ENCODE measurements at regions not wholly inside any gene's neighbourhood (a gene's known extent, or its start where the extent isn't known, plus 50 kb on each side); places are given as distances from the start of the nearest gene placed in this dataset.

- Histone ChIP-seq H3K9me3 (ENCODE audit: control insufficient read depth, insufficient read depth, low read depth, low read length) (no peaks in the 10 kb centered on the region), H3K4me1 (ENCODE audit: control insufficient read depth, insufficient read depth, low read length) (no peaks in the 10 kb centered on the region), H3K27ac (ENCODE audit: extremely low read depth, low read depth, low read length) (no peak overlapping the region), H3K36me3 (ENCODE audit: control insufficient read depth in 2 of 2, insufficient read depth in 1 of 2, low read length in 2 of 2) (no peaks in the 10 kb centered on the region), H3K4me3 (ENCODE audit: low read depth, low read length) (no peak overlapping the region)
- TF ChIP-seq ZNF16 (tag by site-specific recombination; IDR thresholded peaks at IDR 0.05; ENCODE audit: low read depth) (no peak), YY2 (tag by site-specific recombination; IDR thresholded peaks at IDR 0.05) (no peak), ZNF518A (tag by site-specific recombination; conservative IDR thresholded peaks at IDR 0.05; ENCODE audit: low read depth) (no peak), PBX3 (CRISPR knock-in tag; IDR thresholded peaks at IDR 0.05) (no peak), ZNF629 (tag by site-specific recombination; IDR thresholded peaks at IDR 0.05) (no peak), MYNN (tag by site-specific recombination; IDR thresholded peaks at IDR 0.05; ENCODE audit: borderline replicate concordance) (no peak), ZNF76 (tag by site-specific recombination; IDR thresholded peaks at IDR 0.05; ENCODE audit: borderline replicate concordance, low read depth) (no peak)
- POLR2A ChIA-PET: no interaction called here
- CTCF ChIA-PET: no interaction called here
These were observed 922.9 kb upstream of the LRRN3 start for GRCh38 chr7:110168010-110168409.

GRCh38 chr7:110170841-110171240, 920.1 kb upstream of the LRRN3 start:
- Histone ChIP-seq H3K27ac (ENCODE audit: extremely low read depth, low read depth, low read length) (no peak overlapping the region), H3K4me3 (ENCODE audit: low read depth, low read length) (no peak overlapping the region), H3K9me3 (ENCODE audit: control insufficient read depth, insufficient read depth, low read depth, low read length) (no peaks in the 10 kb centered on the region), H3K36me3 (ENCODE audit: control insufficient read depth in 2 of 2, insufficient read depth in 1 of 2, low read length in 2 of 2) (no peaks in the 10 kb centered on the region), H3K4me1 (ENCODE audit: control insufficient read depth, insufficient read depth, low read length) (no peaks in the 10 kb centered on the region)
- ChIA-PET POLR2A (no interaction called here), CTCF (no interaction called here)
- TF ChIP-seq SCRT2 (tag by site-specific recombination; IDR thresholded peaks at IDR 0.05) (peak; percentile 51), TCF7L2 (IDR thresholded peaks at IDR 0.05; ENCODE audit: borderline replicate concordance, low read depth, low read length) (no peak), ZNF10 (tag by site-specific recombination; IDR thresholded peaks at IDR 0.05) (no peak)

GRCh38 chr7:110177463-110177862, 913.5 kb upstream of the LRRN3 start:
- TF ChIP-seq ZNF23 (tag by site-specific recombination; IDR thresholded peaks at IDR 0.05; ENCODE audit: borderline replicate concordance) (no peak), ZNF473 (tag by site-specific recombination; IDR thresholded peaks at IDR 0.05) (no peak), ZNF138 (tag by site-specific recombination; IDR thresholded peaks at IDR 0.05; ENCODE audit: borderline replicate concordance) (no peak), ZBTB21 (tag by site-specific recombination; IDR thresholded peaks at IDR 0.05) (no peak), ZSCAN16 (tag by site-specific recombination; IDR thresholded peaks at IDR 0.05) (no peak), EGR2 (tag by site-specific recombination; IDR thresholded peaks at IDR 0.05; ENCODE audit: low read depth) (no peak), SCRT1 (tag by site-specific recombination; IDR thresholded peaks at IDR 0.05; ENCODE audit: borderline replicate concordance) (no peak), ZNF510 (tag by site-specific recombination; IDR thresholded peaks at IDR 0.05; ENCODE audit: insufficient replicate concordance) (no peak), ZSCAN23 (tag by site-specific recombination; IDR thresholded peaks at IDR 0.05) (no peak), ZBTB8A (tag by site-specific recombination; IDR thresholded peaks at IDR 0.05) (no peak), IKZF3 (tag by site-specific recombination; IDR thresholded peaks at IDR 0.05) (no peak), ZBTB48 (tag by site-specific recombination; IDR thresholded peaks at IDR 0.05) (no peak), ZNF140 (tag by site-specific recombination; IDR thresholded peaks at IDR 0.05) (no peak)
- ChIA-PET POLR2A (no interaction called here), CTCF (no interaction called here)
- no peaks in the 10 kb centered on the region for H3K9me3 ChIP-seq (ENCODE audit: control insufficient read depth, insufficient read depth, low read depth, low read length)
- no peaks in the 10 kb centered on the region for H3K4me1 ChIP-seq (ENCODE audit: control insufficient read depth, insufficient read depth, low read length)
- H3K4me3 ChIP-seq (ENCODE audit: low read depth, low read length): no peak overlapping the region
- no peak overlapping the region for H3K27ac ChIP-seq (ENCODE audit: extremely low read depth, low read depth, low read length)
- H3K36me3 ChIP-seq (ENCODE audit: control insufficient read depth in 2 of 2, insufficient read depth in 1 of 2, low read length in 2 of 2): no peaks in the 10 kb centered on the region
